SH-SY5Y (cell line): ENCODE measurements at regions not wholly inside any gene's neighbourhood (a gene's known extent, or its start where the extent isn't known, plus 50 kb on each side); places are given as distances from the start of the nearest gene placed in this dataset.

Experiments
- GATA2 ChIP-seq: IDR thresholded peaks from 2 replicates; pipeline ENCODE4 v1.6.1; 2011; ENCODE audit warnings: mild to moderate bottlenecking, low read depth, low read length
- GATA3 ChIP-seq: IDR thresholded peaks from 2 replicates; pipeline ENCODE4 v1.6.1; 2011; ENCODE audit warnings: low read depth, mild to moderate bottlenecking, low read length, moderate library complexity

DNA sequence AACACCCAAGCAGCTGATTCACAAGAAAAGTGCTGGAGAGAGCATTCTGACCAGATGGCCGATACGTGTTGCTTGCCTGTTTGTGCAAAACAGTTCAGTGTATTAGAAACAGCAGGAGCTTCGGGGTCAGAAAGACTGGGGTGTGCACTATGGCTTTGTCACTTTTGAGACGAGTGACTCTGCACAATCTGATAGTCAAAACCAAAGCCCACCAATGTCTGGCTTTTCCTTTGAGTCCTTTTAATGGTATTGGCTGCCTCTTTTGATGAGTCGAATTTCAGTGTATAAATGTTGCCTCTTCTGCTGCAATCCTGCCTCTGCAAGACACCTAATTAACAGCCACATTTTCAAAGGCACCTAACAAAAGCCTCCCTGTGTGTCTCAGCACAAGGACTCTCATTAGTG, 444.6 kb downstream of the AJAP1 start:
- TF ChIP-seq GATA3, result no peak
- TF ChIP-seq GATA2, result no peak
